ENCODE measurements at regions not wholly inside any gene's neighbourhood (a gene's known extent, or its start where the extent isn't known, plus 50 kb on each side); places are given as distances from the start of the nearest gene placed in this dataset.

- H3K4me1 Mint-ChIP-seq (ENCODE audit: low read depth, unreplicated experiment): peaks cover 25% of the 10 kb centered on the region
These were observed 96.2 kb upstream of the AKT3 start for GRCh38 chr1:243946253-243946652.

GRCh38 chr1:243945727-243946126, 95.7 kb upstream of the AKT3 start:
- Mint-ChIP-seq H3K4me1 (ENCODE audit: low read depth, unreplicated experiment) (peaks cover 25% of the 10 kb centered on the region), H3K36me3 (ENCODE audit: insufficient read depth, unreplicated experiment) (no peaks in the 10 kb centered on the region), H3K27me3 (ENCODE audit: unreplicated experiment) (no peaks in the 10 kb centered on the region), H3K27ac (ENCODE audit: unreplicated experiment) (no peak overlapping the region), H3K4me3 (ENCODE audit: low read depth, unreplicated experiment) (no peak overlapping the region), H3K9me3 (ENCODE audit: low read depth, unreplicated experiment) (no peaks in the 10 kb centered on the region)
- CTCF ChIA-PET: interaction anchor here (0.6 kb wide), 1 partner anchor 160 kb away, joined by 7 read pairs; no protein-coding TSS in a partner anchor
- intact Hi-C loops (cut with micrococcal nuclease; ENCODE audit: unreplicated experiment): loop anchor here (2.0 to 5.0 kb wide), 3 partner anchors 237 to 601 kb away; no protein-coding TSS in a partner anchor
- TF ChIP-seq CTCF (IDR thresholded peaks at IDR 0.05; ENCODE audit: unreplicated experiment): no peak
- no TSS peak for BruUV-seq (replicated peaks)
- no peak for DNase-seq

More at GRCh38 chr1:243946253-243946652, 96.2 kb upstream of the AKT3 start:
- no peak overlapping the region for H3K4me3 Mint-ChIP-seq (ENCODE audit: low read depth, unreplicated experiment)
- no peak for DNase-seq
- H3K27ac Mint-ChIP-seq (ENCODE audit: unreplicated experiment): no peak overlapping the region
- CTCF ChIA-PET: no interaction called here
- no TSS peak for BruUV-seq (replicated peaks)
- no peaks in the 10 kb centered on the region for H3K36me3 Mint-ChIP-seq (ENCODE audit: insufficient read depth, unreplicated experiment)
- no peaks in the 10 kb centered on the region for H3K9me3 Mint-ChIP-seq (ENCODE audit: low read depth, unreplicated experiment)
- intact Hi-C loops (cut with micrococcal nuclease; ENCODE audit: unreplicated experiment): loop anchor here (2.0 to 5.0 kb wide), 3 partner anchors 237 to 601 kb away; no protein-coding TSS in a partner anchor
- H3K27me3 Mint-ChIP-seq (ENCODE audit: unreplicated experiment): no peaks in the 10 kb centered on the region
- TF ChIP-seq CTCF (IDR thresholded peaks at IDR 0.05; ENCODE audit: unreplicated experiment): no peak

- BruUV-seq (replicated peaks): no TSS peak
- H3K4me3 Mint-ChIP-seq (ENCODE audit: low read depth, unreplicated experiment): peak overlapping the region; percentile 55
- no peaks in the 10 kb centered on the region for H3K36me3 Mint-ChIP-seq (ENCODE audit: insufficient read depth, unreplicated experiment)
- intact Hi-C loops (cut with micrococcal nuclease; ENCODE audit: unreplicated experiment): loop anchor here (5.0 kb wide), 1 partner anchor 328 kb away; no protein-coding TSS in a partner anchor
- DNase-seq: peak; percentile 52
- TF ChIP-seq CTCF (IDR thresholded peaks at IDR 0.05; ENCODE audit: unreplicated experiment): no peak
- peaks cover 27% of the 10 kb centered on the region for H3K4me1 Mint-ChIP-seq (ENCODE audit: low read depth, unreplicated experiment)
- no peaks in the 10 kb centered on the region for H3K9me3 Mint-ChIP-seq (ENCODE audit: low read depth, unreplicated experiment)
- no peak overlapping the region for H3K27ac Mint-ChIP-seq (ENCODE audit: unreplicated experiment)
- CTCF ChIA-PET: interaction anchor here (0.6 to 1.2 kb wide), 4 partner anchors 17 to 213 kb away, joined by 3 to 4 read pairs (median 3); no protein-coding TSS in a partner anchor
- H3K27me3 Mint-ChIP-seq (ENCODE audit: unreplicated experiment): no peaks in the 10 kb centered on the region
These were observed 94.6 kb upstream of the AKT3 start for GRCh38 chr1:243944429-243945160.

- BruUV-seq (replicated peaks): no TSS peak
- CTCF ChIA-PET: interaction anchor here (1.1 to 1.2 kb wide), 3 partner anchors 17 to 213 kb away, joined by 3 to 4 read pairs (median 3); no protein-coding TSS in a partner anchor
- Mint-ChIP-seq H3K36me3 (ENCODE audit: insufficient read depth, unreplicated experiment) (no peaks in the 10 kb centered on the region), H3K4me1 (ENCODE audit: low read depth, unreplicated experiment) (peaks cover 34% of the 10 kb centered on the region), H3K27me3 (ENCODE audit: unreplicated experiment) (no peaks in the 10 kb centered on the region), H3K9me3 (ENCODE audit: low read depth, unreplicated experiment) (no peaks in the 10 kb centered on the region), H3K27ac (ENCODE audit: unreplicated experiment) (no peak overlapping the region), H3K4me3 (ENCODE audit: low read depth, unreplicated experiment) (peak overlapping the region; percentile 55)
- peak; percentile 31 for DNase-seq
- intact Hi-C loops (cut with micrococcal nuclease; ENCODE audit: unreplicated experiment): no loop called here
- no peak for TF ChIP-seq CTCF (IDR thresholded peaks at IDR 0.05; ENCODE audit: unreplicated experiment)
These were observed 93.8 kb upstream of the AKT3 start for GRCh38 chr1:243943671-243944428.
